Ishikawa (cell line): ENCODE measurements at regions not wholly inside any gene's neighbourhood (a gene's known extent, or its start where the extent isn't known, plus 50 kb on each side); places are given as distances from the start of the nearest gene placed in this dataset.

Experiments used
- EP300 ChIP-seq: IDR thresholded peaks from 2 replicates; pipeline ENCODE4 v1.6.1; 2012; ENCODE audit warnings: borderline replicate concordance
- RAD21 ChIP-seq: IDR thresholded peaks from 2 replicates; pipeline ENCODE4 v1.6.1; 2012; ENCODE audit warnings: low read depth
- TF ChIP-seq, protein P1 (sequence below): IDR thresholded peaks from 2 replicates; pipeline ENCODE4 v1.6.1; 2012; ENCODE audit warnings: low read depth, mild to moderate bottlenecking

DNA sequence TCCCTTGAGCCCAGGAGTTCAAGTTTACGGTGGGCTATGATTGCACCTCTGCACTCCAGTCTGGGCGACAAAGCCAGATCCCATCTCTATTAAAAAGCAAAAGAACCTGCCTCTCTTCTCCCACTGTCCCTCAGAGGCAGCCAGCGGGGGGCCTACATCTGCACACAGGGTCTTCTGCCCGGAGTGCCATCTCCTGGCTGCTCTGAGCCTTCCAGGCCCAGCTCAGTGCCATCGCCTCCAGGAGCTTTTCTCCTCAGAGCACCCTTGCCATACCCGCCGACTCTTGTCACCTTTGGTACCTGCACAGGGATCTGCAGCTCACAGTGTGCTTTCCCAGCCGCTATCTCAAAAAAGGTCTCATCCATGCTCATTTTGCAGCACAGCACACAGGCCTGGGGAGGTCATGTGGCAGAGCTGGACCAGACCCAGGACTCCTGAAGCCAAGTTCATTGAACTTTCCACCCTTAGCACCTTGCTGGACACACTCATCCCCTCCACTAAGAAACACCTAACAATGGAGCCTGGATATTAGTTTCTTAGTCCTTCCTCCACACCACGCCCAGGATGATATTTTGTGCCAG, 186.3 kb downstream of the HAUS1 start:
- TF ChIP-seq, protein P1, sequence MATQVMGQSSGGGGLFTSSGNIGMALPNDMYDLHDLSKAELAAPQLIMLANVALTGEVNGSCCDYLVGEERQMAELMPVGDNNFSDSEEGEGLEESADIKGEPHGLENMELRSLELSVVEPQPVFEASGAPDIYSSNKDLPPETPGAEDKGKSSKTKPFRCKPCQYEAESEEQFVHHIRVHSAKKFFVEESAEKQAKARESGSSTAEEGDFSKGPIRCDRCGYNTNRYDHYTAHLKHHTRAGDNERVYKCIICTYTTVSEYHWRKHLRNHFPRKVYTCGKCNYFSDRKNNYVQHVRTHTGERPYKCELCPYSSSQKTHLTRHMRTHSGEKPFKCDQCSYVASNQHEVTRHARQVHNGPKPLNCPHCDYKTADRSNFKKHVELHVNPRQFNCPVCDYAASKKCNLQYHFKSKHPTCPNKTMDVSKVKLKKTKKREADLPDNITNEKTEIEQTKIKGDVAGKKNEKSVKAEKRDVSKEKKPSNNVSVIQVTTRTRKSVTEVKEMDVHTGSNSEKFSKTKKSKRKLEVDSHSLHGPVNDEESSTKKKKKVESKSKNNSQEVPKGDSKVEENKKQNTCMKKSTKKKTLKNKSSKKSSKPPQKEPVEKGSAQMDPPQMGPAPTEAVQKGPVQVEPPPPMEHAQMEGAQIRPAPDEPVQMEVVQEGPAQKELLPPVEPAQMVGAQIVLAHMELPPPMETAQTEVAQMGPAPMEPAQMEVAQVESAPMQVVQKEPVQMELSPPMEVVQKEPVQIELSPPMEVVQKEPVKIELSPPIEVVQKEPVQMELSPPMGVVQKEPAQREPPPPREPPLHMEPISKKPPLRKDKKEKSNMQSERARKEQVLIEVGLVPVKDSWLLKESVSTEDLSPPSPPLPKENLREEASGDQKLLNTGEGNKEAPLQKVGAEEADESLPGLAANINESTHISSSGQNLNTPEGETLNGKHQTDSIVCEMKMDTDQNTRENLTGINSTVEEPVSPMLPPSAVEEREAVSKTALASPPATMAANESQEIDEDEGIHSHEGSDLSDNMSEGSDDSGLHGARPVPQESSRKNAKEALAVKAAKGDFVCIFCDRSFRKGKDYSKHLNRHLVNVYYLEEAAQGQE = no peak
- TF ChIP-seq RAD21 (no peak), EP300 (no peak)
